SK-N-SH treated with all-trans-retinoic acid at 6 μM for 48 hours (cell line): ENCODE measurements at regions not wholly inside any gene's neighbourhood (a gene's known extent, or its start where the extent isn't known, plus 50 kb on each side); places are given as distances from the start of the nearest gene placed in this dataset.

Experiments used
- OSR1 ChIP-seq: fragments of 250-450 bp; sonication (Bioruptor Pico); IDR thresholded peaks from 2 replicates; pipeline ENCODE4 v1.8.0; 2022; ENCODE audit warnings: moderate library complexity, mild to moderate bottlenecking, inconsistent platforms
- TF ChIP-seq, protein P1 (sequence below): fragments of 250-450 bp; sonication (Bioruptor Pico); IDR thresholded peaks from 2 replicates; pipeline ENCODE4 v1.8.0; 2020; ENCODE audit warnings: mild to moderate bottlenecking, moderate library complexity, borderline replicate concordance

DNA sequence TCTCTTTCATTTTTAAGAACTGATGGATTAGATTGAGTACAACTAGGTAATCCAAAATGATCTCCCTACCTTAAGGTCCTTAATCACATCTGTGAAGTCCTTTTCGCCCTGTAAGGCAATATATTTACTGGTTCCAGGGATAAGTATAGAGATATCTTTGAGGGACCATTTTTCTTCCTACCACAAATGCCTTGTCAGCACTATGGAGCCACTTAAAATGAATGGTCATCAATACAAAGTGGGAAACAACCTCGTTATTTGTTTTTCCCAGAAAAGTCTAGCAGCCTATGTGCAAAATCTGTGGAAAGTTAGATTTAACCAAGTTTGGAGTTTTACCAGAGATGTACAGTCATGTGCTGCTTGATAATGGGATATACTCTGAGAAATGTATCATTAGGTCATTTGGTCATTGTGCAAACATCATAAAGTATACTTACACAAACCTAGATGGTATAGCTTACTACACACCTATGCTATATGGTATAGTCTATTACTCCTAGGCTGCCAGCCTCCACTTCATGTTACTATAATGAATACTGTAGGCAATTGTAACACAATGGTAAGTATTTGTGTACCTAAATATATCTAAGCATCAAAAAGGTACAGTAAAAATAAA is 366.2 kb upstream of the TMEM229A start:
- TF ChIP-seq, protein P1, sequence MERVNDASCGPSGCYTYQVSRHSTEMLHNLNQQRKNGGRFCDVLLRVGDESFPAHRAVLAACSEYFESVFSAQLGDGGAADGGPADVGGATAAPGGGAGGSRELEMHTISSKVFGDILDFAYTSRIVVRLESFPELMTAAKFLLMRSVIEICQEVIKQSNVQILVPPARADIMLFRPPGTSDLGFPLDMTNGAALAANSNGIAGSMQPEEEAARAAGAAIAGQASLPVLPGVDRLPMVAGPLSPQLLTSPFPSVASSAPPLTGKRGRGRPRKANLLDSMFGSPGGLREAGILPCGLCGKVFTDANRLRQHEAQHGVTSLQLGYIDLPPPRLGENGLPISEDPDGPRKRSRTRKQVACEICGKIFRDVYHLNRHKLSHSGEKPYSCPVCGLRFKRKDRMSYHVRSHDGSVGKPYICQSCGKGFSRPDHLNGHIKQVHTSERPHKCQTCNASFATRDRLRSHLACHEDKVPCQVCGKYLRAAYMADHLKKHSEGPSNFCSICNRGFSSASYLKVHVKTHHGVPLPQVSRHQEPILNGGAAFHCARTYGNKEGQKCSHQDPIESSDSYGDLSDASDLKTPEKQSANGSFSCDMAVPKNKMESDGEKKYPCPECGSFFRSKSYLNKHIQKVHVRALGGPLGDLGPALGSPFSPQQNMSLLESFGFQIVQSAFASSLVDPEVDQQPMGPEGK (CRISPR knock-in tag), result no peak
- TF ChIP-seq OSR1 (CRISPR knock-in tag), result no peak
